ENCODE measurements at regions not wholly inside any gene's neighbourhood (a gene's known extent, or its start where the extent isn't known, plus 50 kb on each side); places are given as distances from the start of the nearest gene placed in this dataset.

DNA sequence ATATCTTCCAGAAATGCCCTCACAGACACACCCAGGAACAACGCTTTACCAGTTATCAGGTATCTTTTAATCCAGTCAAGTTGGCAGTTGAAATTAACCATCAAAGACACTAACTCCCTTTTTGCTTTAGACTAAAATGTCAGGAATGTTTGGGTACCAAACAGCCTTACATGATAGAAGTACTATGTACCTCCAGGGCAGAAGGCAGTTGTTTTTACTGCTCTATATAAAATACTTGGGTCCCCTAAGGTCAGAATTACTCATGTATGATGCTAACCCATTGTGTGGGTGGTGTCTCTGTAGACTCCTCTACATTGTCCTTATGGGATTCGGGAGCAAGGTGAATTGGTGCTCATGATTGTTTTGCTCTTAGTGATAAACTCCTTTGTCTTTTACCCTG lies 492.5 kb upstream of the FLRT2 start:
- TF ChIP-seq POLR2AphosphoS5 (IDR thresholded peaks at IDR 0.05; ENCODE audit: borderline replicate concordance, low read depth, low read length) = no peak
- TF ChIP-seq EZH2 (IDR thresholded peaks at IDR 0.05) = no peak
- no peak for TF ChIP-seq FOXP2 (optimal IDR thresholded peaks at IDR 0.05; ENCODE audit: control extremely low read depth, extremely low read length, insufficient read depth)
